Femur (tissue), 1 donor: ENCODE measurements at regions not wholly inside any gene's neighbourhood (a gene's known extent, or its start where the extent isn't known, plus 50 kb on each side); places are given as distances from the start of the nearest gene placed in this dataset.

Experiments used
- DNase-seq: peaks from one replicate; pipeline ENCODE4 v3.0.0-alpha.2; 2017

GRCh38 chr13:91142572-91142971 is 204.9 kb upstream of the MIR17HG start:
- DNase-seq = no peak

DNA sequence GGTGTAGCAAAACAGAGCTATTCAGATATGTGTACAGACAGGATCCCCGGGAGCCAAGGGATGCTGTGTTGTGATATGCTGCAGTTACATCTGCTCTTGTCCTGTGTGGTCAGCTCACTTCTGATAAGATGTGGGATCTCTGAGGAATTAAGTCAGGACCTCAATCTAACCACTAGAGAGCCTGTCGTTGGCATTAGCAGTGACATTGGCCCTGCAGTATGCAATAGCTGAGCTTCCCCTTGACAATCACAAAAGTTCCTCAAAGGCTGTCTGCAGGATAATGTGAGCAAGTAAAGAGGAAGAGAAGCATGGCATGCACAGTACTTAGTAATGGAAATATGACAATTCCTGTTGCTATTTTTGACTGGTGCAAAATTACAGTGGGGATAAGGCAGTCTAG is 203.4 kb upstream of the MIR17HG start:
- DNase-seq = no peak

DNA sequence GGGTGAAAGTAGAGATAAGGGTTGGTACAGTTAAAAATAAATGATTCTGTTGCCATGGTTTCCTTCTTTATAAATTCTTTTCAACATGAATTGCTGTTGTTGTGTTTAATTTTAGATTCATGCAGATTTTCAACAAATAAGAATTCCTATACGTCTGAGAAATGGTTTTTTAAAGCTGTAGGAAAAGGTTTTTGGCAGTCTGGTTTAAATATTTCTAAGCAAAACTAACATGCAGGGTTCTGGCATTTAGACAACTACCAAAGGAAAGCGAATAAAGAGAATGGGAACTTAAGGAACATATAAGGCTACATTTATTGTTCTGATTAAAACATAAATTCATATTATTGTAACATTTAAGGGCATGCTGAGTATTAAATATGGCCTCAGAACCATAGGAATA is 203.0 kb upstream of the MIR17HG start:
- DNase-seq = no peak

GRCh38 chr13:91145571-91146205 is 201.8 kb upstream of the MIR17HG start:
- DNase-seq = no peak

DNA sequence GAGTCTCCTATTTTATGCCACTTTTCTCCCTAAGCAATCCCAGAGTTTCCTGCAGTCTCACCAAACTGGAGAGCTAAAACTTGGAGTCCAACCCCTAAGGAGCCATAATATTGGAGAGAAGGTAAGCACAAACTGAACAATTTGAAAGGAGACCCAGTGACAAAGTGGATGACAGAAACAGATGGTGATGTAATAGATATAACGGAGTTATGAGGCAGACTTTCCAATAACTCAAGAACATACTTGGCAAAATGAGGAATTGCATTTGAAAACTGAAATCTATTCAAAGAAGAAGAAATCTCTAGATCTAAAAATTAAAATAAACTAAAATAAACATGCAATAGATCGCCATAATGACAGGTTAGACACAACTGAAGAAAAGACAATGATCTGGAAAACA is 200.9 kb upstream of the MIR17HG start:
- no peak for DNase-seq

- DNase-seq = no peak
These were observed 199.4 kb upstream of the MIR17HG start for GRCh38 chr13:91148098-91148497.

GRCh38 chr13:91151921-91152320 is 195.6 kb upstream of the MIR17HG start:
- no peak for DNase-seq

GRCh38 chr13:91153372-91153771 is 194.1 kb upstream of the MIR17HG start:
- DNase-seq = no peak

DNA sequence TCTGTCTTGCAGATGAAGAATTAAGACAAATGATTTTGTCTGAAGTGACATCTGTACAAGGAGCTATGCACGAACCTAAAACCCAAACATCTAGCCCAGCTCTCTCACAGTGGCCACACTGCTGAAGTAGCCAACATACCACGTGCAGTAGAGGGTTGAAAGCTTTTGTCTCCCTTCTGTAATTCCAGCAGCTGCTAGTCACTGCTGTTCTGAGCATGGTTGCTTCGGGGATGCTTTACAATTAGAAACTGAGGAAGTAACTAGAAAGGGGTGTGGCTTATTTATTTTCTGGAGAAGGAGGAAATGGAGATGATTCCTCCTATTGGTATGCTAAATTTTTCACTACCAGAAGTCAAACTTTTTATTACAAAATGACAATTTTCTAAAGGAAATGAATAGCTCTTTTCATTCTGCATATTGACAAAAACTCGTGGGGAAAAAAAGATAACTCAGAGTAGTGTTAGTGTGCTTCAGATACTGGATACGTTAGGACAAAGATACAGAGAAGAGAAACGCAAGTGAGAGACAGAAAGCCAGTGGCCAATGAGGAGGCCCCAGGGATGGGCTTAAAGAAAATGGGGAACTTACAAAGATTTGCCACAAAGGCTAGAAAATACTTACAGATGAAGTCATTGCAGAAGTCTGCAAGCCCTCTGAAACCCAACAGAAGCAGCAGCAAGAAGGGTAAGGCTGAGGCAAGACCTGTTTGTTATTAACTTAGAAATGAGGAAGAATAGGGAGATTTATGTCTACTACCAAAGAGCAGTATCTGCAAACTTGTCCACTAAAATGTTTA is 192.7 kb upstream of the MIR17HG start:
- DNase-seq = no peak

GRCh38 chr13:91155512-91156114 is 191.9 kb upstream of the MIR17HG start:
- no peak for DNase-seq

DNA sequence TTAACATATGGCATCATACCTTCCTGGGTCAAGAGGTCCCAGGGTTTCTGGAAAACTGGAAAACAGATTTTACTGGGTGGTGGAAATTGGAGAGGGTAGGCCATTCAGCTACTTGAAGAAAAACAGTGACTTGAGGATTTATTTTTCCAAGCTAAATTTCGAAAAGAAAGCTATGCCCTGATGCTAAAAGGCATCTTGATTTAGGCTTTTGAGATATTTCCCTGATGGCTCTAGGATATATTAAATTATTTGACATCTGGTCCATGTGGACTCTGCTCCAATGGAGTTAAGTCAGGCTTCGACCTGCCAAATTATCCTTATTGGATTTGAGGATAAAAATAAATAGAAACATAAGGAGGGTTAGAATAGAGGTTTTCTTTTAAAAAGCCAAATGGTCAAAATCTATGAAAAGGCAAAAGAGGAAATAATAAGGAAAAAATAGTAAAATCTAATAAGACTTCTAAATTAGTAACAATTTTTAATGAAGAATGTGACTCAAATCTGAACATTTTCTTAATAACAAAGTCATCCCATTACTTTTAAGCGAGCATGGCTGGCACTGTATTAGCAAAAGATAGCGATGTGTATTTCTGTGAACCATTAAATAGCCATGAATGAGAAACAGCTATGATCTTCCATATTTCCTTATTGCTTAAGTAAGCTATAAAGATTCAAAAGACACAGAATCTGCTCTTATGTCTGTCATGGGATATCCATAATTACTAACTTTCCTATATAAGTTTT is 190.0 kb upstream of the MIR17HG start:
- no peak for DNase-seq

GRCh38 chr13:91158017-91158395 is 189.5 kb upstream of the MIR17HG start:
- no peak for DNase-seq

- no peak for DNase-seq
These were observed 185.3 kb upstream of the MIR17HG start for GRCh38 chr13:91162180-91162579.

- no peak for DNase-seq
These were observed 184.9 kb upstream of the MIR17HG start for GRCh38 chr13:91162589-91162988.

- no peak for DNase-seq
These were observed 181.7 kb upstream of the MIR17HG start for GRCh38 chr13:91165758-91166157.

- no peak for DNase-seq
These were observed 180.6 kb upstream of the MIR17HG start for GRCh38 chr13:91166714-91167511.

- DNase-seq = peak; percentile 32
These were observed 179.6 kb upstream of the MIR17HG start for GRCh38 chr13:91167706-91168385.

DNA sequence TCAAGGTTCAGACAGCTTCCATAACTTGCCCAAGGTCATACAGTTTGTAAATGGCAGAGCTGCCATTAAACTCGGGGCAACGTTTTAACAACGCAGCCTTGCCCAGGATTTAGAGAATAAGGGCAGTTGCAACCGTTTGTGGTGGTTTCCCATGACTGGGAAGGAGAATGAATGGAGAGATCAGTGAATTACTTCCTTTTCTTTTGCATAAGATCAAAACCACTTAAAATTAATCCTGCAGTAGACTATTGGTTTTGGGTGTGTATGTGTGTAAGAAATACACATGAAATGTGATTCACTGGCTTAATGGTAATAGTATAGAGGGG is 179.1 kb upstream of the MIR17HG start:
- DNase-seq = no peak

- no peak for DNase-seq
These were observed 178.0 kb upstream of the MIR17HG start for GRCh38 chr13:91169321-91170050.

DNA sequence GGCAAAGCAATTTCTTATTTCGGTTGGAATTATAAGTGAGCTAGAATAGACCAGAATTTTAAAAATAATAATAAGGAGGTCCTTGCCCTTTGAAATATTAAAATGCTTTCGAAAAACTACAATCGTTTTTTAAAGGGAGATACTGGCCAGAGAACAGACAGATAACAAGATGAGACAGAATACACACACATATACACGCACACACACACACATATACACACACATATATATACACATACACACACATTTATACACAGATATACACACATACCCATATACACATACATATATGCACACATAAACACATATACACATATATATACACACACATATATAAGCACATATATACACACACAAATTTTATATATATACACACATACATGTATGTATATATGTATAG is 175.3 kb upstream of the MIR17HG start:
- DNase-seq = no peak

DNA sequence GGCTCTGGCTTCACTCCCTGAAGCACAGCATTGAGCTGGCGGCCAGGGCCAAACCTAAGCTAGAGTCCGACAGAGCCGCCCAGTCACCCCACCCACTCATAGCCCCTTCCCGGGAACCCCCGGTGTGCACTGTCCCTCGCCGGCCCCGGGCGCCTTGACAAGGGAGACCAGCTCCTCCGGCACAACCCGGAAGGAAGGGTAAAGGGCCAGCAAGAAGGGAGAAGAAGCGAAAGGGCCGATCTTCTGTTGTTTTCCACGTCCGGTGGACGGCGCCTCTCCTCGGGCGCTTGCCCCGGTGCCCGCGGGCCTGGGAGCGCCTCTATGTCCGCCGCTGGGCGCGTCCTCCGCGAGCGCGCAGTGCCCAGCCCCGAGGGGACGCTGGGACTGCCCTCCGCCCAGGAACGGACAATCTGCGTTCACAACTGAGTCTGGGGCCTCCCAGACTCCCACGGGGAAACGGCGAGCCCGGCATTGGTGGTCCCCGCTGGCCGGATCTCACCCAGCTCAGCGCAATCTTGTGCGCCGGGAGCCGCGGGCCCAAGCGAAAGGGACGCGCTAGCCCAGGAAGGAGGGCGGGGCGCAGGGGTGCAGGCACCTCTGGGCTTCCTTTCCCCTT is 172.5 kb upstream of the MIR17HG start:
- DNase-seq = no peak
